ENCODE measurements at regions not wholly inside any gene's neighbourhood (a gene's known extent, or its start where the extent isn't known, plus 50 kb on each side); places are given as distances from the start of the nearest gene placed in this dataset.

DNA sequence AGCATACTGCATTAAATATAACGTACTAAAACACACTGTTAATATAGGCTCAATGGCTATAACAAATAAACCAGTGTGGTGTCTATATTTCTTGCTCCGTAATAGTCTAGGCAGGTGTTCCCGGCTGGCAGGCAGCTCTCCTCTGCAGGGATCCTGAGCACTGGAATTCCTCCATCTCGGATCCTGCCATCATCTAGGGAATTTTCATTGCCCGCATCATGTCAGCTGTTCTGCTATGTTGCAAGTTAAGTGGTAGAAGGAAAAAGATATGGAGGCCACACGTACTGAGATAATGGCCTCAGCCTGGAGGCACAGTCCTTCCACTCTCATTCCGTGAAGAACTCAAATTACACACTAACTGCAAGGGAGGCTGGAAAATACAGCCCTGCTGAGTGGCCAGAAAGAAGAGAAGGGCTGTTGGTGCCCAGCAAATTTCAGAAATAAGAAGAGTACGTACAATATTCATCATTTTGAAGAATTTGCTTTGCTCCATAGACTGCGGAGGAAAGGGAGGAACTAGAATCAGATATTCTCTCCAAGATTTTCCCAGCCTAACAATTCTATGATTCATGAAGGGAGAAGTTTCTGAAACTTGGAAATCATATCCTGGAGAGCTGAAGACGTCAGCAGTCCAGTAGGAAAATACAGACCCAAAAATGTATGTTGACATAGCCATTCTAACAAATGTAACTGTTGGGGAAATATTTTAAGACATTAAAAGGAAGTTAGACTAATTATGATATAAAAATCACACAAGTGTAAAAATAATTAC is 263.3 kb downstream of the MRPL39 start:
- Histone ChIP-seq H3K9ac (ENCODE audit: low read depth, low read length, poor library complexity, severe bottlenecking) (no peak overlapping the region), H2AFZ (ENCODE audit: low read length) (no peak overlapping the region)
- TF ChIP-seq EZH2phosphoT487 (IDR thresholded peaks at IDR 0.05; ENCODE audit: borderline replicate concordance), result no peak
- TF ChIP-seq, protein P1, sequence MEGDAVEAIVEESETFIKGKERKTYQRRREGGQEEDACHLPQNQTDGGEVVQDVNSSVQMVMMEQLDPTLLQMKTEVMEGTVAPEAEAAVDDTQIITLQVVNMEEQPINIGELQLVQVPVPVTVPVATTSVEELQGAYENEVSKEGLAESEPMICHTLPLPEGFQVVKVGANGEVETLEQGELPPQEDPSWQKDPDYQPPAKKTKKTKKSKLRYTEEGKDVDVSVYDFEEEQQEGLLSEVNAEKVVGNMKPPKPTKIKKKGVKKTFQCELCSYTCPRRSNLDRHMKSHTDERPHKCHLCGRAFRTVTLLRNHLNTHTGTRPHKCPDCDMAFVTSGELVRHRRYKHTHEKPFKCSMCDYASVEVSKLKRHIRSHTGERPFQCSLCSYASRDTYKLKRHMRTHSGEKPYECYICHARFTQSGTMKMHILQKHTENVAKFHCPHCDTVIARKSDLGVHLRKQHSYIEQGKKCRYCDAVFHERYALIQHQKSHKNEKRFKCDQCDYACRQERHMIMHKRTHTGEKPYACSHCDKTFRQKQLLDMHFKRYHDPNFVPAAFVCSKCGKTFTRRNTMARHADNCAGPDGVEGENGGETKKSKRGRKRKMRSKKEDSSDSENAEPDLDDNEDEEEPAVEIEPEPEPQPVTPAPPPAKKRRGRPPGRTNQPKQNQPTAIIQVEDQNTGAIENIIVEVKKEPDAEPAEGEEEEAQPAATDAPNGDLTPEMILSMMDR (conservative IDR thresholded peaks at IDR 0.05; ENCODE audit: low read length), result no peak

DNA sequence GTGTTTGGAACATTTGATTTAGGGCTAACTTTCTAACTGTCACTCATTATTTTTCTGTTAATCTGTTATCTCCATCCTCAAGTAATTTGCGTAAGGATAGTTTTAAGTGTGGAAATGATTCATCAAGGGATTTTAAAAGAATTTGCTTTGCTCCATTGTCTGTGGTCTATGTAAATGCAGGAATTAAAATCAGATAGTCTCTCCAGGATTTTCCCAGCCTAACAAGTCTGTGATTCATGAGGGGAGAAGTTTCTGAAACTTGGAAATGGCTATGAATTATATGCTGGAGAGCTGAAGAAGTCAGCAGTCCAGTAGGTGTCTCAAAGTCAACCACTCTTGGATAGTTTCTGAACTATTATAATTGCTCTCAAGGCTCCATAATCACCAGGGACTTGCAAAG is 264.5 kb downstream of the MRPL39 start:
- Histone ChIP-seq H3K4me1 (ENCODE audit: insufficient read depth, low read length, poor library complexity, severe bottlenecking) (no peaks in the 10 kb centered on the region), H3K36me3 (ENCODE audit: insufficient read depth, low read length) (no peaks in the 10 kb centered on the region), H3K9me3 (ENCODE audit: insufficient read depth, low read depth, low read length) (no peaks in the 10 kb centered on the region), H3K4me3 (ENCODE audit: low read length, poor library complexity, severe bottlenecking) (no peak overlapping the region), H4K20me1 (ENCODE audit: insufficient read depth, low read length, poor library complexity, severe bottlenecking) (no peaks in the 10 kb centered on the region), H3K4me2 (ENCODE audit: low read depth, low read length, poor library complexity, severe bottlenecking) (no peak overlapping the region), H3F3A (ENCODE audit: low read depth) (no peaks in the 10 kb centered on the region), H3K79me2 (ENCODE audit: insufficient read depth, low read length) (no peaks in the 10 kb centered on the region), H3K27me3 (ENCODE audit: insufficient read depth, low read length, poor library complexity, severe bottlenecking) (no peaks in the 10 kb centered on the region), H3K9ac (ENCODE audit: low read depth, low read length, poor library complexity, severe bottlenecking) (no peak overlapping the region), H2AFZ (ENCODE audit: low read length) (no peak overlapping the region), H3K9me2 (replicated peaks; ENCODE audit: low read depth, low read length) (0 out of 2 replicates have a peak, but pooled peaks cover 5% of the 10 kb centered on the region)
- TF ChIP-seq, protein P1 (conservative IDR thresholded peaks at IDR 0.05; ENCODE audit: low read length), result no peak
- no peak for TF ChIP-seq EZH2phosphoT487 (IDR thresholded peaks at IDR 0.05; ENCODE audit: borderline replicate concordance)

More for the DNA sequence above, 263.3 kb downstream of the MRPL39 start:
- H3F3A ChIP-seq (ENCODE audit: low read depth), result no peaks in the 10 kb centered on the region
- no peak overlapping the region for H3K4me3 ChIP-seq (ENCODE audit: low read length, poor library complexity, severe bottlenecking)
- H3K27me3 ChIP-seq (ENCODE audit: insufficient read depth, low read length, poor library complexity, severe bottlenecking), result no peaks in the 10 kb centered on the region
- H3K4me2 ChIP-seq (ENCODE audit: low read depth, low read length, poor library complexity, severe bottlenecking), result no peak overlapping the region
- 0 out of 2 replicates have a peak, but pooled peaks cover 5% of the 10 kb centered on the region for H3K9me2 ChIP-seq (replicated peaks; ENCODE audit: low read depth, low read length)
- no peaks in the 10 kb centered on the region for H3K4me1 ChIP-seq (ENCODE audit: insufficient read depth, low read length, poor library complexity, severe bottlenecking)
- H4K20me1 ChIP-seq (ENCODE audit: insufficient read depth, low read length, poor library complexity, severe bottlenecking), result no peaks in the 10 kb centered on the region
- no peaks in the 10 kb centered on the region for H3K79me2 ChIP-seq (ENCODE audit: insufficient read depth, low read length)
- no peaks in the 10 kb centered on the region for H3K36me3 ChIP-seq (ENCODE audit: insufficient read depth, low read length)
- no peaks in the 10 kb centered on the region for H3K9me3 ChIP-seq (ENCODE audit: insufficient read depth, low read depth, low read length)

DNA sequence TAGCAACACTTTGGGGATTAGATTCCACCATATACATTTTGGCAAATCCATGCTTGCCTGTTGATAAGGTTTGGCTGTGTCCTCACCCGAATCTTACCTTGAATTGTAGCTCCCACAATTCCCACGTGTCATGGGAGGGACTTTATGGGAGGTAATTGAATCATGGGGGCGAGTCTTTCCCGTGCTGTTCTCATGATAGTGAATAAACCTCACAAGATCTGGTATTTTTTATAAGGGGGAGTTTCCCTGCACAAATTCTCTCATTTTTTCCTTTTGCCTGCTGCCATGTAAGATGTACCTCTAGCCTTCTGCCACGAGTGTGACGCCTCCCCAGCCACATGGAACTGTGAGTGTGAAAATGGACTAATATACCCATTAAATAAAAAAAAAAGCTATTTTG is 265.3 kb downstream of the MRPL39 start:
- H3F3A ChIP-seq (ENCODE audit: low read depth), result no peaks in the 10 kb centered on the region
- no peaks in the 10 kb centered on the region for H3K9me3 ChIP-seq (ENCODE audit: insufficient read depth, low read depth, low read length)
- H3K79me2 ChIP-seq (ENCODE audit: insufficient read depth, low read length), result no peaks in the 10 kb centered on the region
- no peak overlapping the region for H2AFZ ChIP-seq (ENCODE audit: low read length)
- no peaks in the 10 kb centered on the region for H3K27me3 ChIP-seq (ENCODE audit: insufficient read depth, low read length, poor library complexity, severe bottlenecking)
- H3K36me3 ChIP-seq (ENCODE audit: insufficient read depth, low read length), result no peaks in the 10 kb centered on the region
- TF ChIP-seq, protein P1 (conservative IDR thresholded peaks at IDR 0.05; ENCODE audit: low read length), result no peak
- H3K4me2 ChIP-seq (ENCODE audit: low read depth, low read length, poor library complexity, severe bottlenecking), result no peak overlapping the region
- H3K4me1 ChIP-seq (ENCODE audit: insufficient read depth, low read length, poor library complexity, severe bottlenecking), result no peaks in the 10 kb centered on the region
- H3K4me3 ChIP-seq (ENCODE audit: low read length, poor library complexity, severe bottlenecking), result no peak overlapping the region
- H3K9ac ChIP-seq (ENCODE audit: low read depth, low read length, poor library complexity, severe bottlenecking), result no peak overlapping the region
- no peaks in the 10 kb centered on the region for H4K20me1 ChIP-seq (ENCODE audit: insufficient read depth, low read length, poor library complexity, severe bottlenecking)
- 0 out of 2 replicates have a peak, but pooled peaks cover 5% of the 10 kb centered on the region for H3K9me2 ChIP-seq (replicated peaks; ENCODE audit: low read depth, low read length)

All from Loucy (cell line).